Liver (tissue), 8 donors: ENCODE measurements at regions not wholly inside any gene's neighbourhood (a gene's known extent, or its start where the extent isn't known, plus 50 kb on each side); places are given as distances from the start of the nearest gene placed in this dataset.

ENCODE experiments used
- DNase-seq: peaks from one replicate; pipeline ENCODE4 v3.0.0-alpha.2; 2017; ENCODE audit warnings: low spot score
- H3K27ac ChIP-seq, 2 donors: one replicate each; pipeline ENCODE4 v1.7.0; 2013; ENCODE audit warnings: inconsistent platforms in 2 of 2, low read length in 2 of 2, control low read depth in 1 of 2, low read depth in 1 of 2, mild to moderate bottlenecking in 1 of 2
- H3K27me3 ChIP-seq, 4 donors: one replicate each; pipeline versions ENCODE4 v1.6.1 to v1.7.0; 2013; ENCODE audit warnings: low read length in 3 of 4, inconsistent platforms in 1 of 4, mild to moderate bottlenecking in 1 of 4, moderate library complexity in 1 of 4; ENCODE audit not compliant: control insufficient read depth in 4 of 4, insufficient read depth in 4 of 4
- H3K36me3 ChIP-seq, 4 donors: one replicate each; pipeline versions ENCODE4 v1.6.1 to v1.7.0; 2013; ENCODE audit warnings: low read length in 3 of 4, mild to moderate bottlenecking in 3 of 4, low read depth in 1 of 4, moderate library complexity in 1 of 4; ENCODE audit not compliant: control insufficient read depth in 4 of 4, insufficient read depth in 3 of 4
- H3K4me1 ChIP-seq, 4 donors: one replicate each; pipeline versions ENCODE4 v1.6.1 to v1.7.0; 2013; ENCODE audit warnings: low read length in 3 of 4, mild to moderate bottlenecking in 3 of 4, moderate library complexity in 1 of 4; ENCODE audit not compliant: control insufficient read depth in 4 of 4, insufficient read depth in 4 of 4
- H3K4me3 ChIP-seq, 3 donors: one replicate each; pipeline versions ENCODE4 v1.6.1 to v1.7.0; 2013; ENCODE audit warnings: low read length in 3 of 3, control low read depth in 1 of 3, low read depth in 1 of 3, mild to moderate bottlenecking in 1 of 3
- H3K9ac ChIP-seq, 2 donors: one replicate each; pipeline ENCODE4 v1.7.0; 2013; ENCODE audit warnings: low read length in 2 of 2, mild to moderate bottlenecking in 2 of 2, moderate library complexity in 2 of 2, control low read depth in 1 of 2, low read depth in 1 of 2
- H3K9me3 ChIP-seq, 4 donors: one replicate each; pipeline versions ENCODE4 v1.6.1 to v1.7.0; 2013; ENCODE audit warnings: low read length in 3 of 4; ENCODE audit not compliant: control insufficient read depth in 4 of 4
- EGR1 ChIP-seq, 2 donors: IDR thresholded peaks; 2 replicates each; pipeline ENCODE4 v1.6.1; 2016 to 2018; ENCODE audit warnings: antibody characterized with exemption in 2 of 2, low read depth in 2 of 2
- FOXA1 ChIP-seq: IDR thresholded peaks from 2 replicates; pipeline ENCODE4 v1.6.1; 2016; ENCODE audit warnings: antibody characterized with exemption
- FOXA2 ChIP-seq: IDR thresholded peaks from 2 replicates; pipeline ENCODE4 v1.6.1; 2016; ENCODE audit warnings: antibody characterized with exemption
- GABPA ChIP-seq, 2 donors: IDR thresholded peaks in 1 of 2; conservative IDR thresholded peaks in 1 of 2; 2 replicates each; pipeline ENCODE4 v1.6.1; 2016; ENCODE audit warnings: antibody characterized with exemption in 2 of 2, mild to moderate bottlenecking in 1 of 2, moderate library complexity in 1 of 2
- HNF4A ChIP-seq, 2 donors: conservative IDR thresholded peaks; 2 replicates each; pipeline ENCODE4 v1.6.1; 2016; ENCODE audit warnings: antibody characterized with exemption in 2 of 2, mild to moderate bottlenecking in 2 of 2
- HNF4G ChIP-seq: IDR thresholded peaks from 2 replicates; pipeline ENCODE4 v1.6.1; 2016; ENCODE audit warnings: antibody characterized with exemption
- JUND ChIP-seq, 2 donors: IDR thresholded peaks; 2 replicates each; pipeline ENCODE4 v1.6.1; 2016; ENCODE audit warnings: antibody characterized with exemption in 2 of 2
- NR2F2 ChIP-seq: IDR thresholded peaks from 2 replicates; pipeline ENCODE4 v1.6.1; 2016; ENCODE audit warnings: antibody characterized with exemption
- RAD21 ChIP-seq, 2 donors: IDR thresholded peaks; 2 replicates each; pipeline ENCODE4 v1.6.1; 2016; ENCODE audit warnings: antibody characterized with exemption in 2 of 2, mild to moderate bottlenecking in 2 of 2
- RXRA ChIP-seq, 2 donors: IDR thresholded peaks; 2 replicates each; pipeline ENCODE4 v1.6.1; 2017 to 2018; ENCODE audit warnings: antibody characterized with exemption in 2 of 2, mild to moderate bottlenecking in 1 of 2
- SP1 ChIP-seq: IDR thresholded peaks from 2 replicates; pipeline ENCODE4 v1.6.1; 2018; ENCODE audit warnings: antibody characterized with exemption, mild to moderate bottlenecking
- TAF1 ChIP-seq: conservative IDR thresholded peaks from 2 replicates; pipeline ENCODE4 v1.6.1; 2016; ENCODE audit warnings: antibody characterized with exemption, mild to moderate bottlenecking
- YY1 ChIP-seq: IDR thresholded peaks from 2 replicates; pipeline ENCODE4 v1.6.1; 2016; ENCODE audit warnings: antibody characterized with exemption, mild to moderate bottlenecking
- WGBS: extraction: QIAGEN DNeasy Blood & Tissue Kit; methylation state at CpG from one replicate; pipeline ENCODE4 v1.1.7; 2013; 5-methylcytosine and 5-hydroxymethylcytosine counted together
- TF ChIP-seq, protein P1 (sequence below): IDR thresholded peaks from 2 replicates; pipeline ENCODE4 v1.6.1; 2016; ENCODE audit warnings: antibody characterized with exemption, mild to moderate bottlenecking
- TF ChIP-seq, protein P2 (sequence below): IDR thresholded peaks from 2 replicates; pipeline ENCODE4 v1.6.1; 2016; ENCODE audit warnings: antibody characterized with exemption
- TF ChIP-seq, protein P3 (sequence below): fragments of 150-350 bp; IDR thresholded peaks from 2 replicates; pipeline ENCODE4 v1.5.1; 2017; ENCODE audit warnings: improper control_type of control experiment, low read depth, low read length; ENCODE audit not compliant: missing input control
- TF ChIP-seq, protein P4 (sequence below): IDR thresholded peaks from 2 replicates; pipeline ENCODE4 v1.6.1; 2016; ENCODE audit warnings: antibody characterized with exemption
- TF ChIP-seq, protein P5 (sequence below): IDR thresholded peaks from 2 replicates; pipeline ENCODE4 v1.6.1; 2016; ENCODE audit warnings: antibody characterized with exemption
- donor health status: healthy.
- donor health status: healthy.
- donor health status: healthy.
- donor health status: healthy.
- donor health status: healthy.

DNA sequence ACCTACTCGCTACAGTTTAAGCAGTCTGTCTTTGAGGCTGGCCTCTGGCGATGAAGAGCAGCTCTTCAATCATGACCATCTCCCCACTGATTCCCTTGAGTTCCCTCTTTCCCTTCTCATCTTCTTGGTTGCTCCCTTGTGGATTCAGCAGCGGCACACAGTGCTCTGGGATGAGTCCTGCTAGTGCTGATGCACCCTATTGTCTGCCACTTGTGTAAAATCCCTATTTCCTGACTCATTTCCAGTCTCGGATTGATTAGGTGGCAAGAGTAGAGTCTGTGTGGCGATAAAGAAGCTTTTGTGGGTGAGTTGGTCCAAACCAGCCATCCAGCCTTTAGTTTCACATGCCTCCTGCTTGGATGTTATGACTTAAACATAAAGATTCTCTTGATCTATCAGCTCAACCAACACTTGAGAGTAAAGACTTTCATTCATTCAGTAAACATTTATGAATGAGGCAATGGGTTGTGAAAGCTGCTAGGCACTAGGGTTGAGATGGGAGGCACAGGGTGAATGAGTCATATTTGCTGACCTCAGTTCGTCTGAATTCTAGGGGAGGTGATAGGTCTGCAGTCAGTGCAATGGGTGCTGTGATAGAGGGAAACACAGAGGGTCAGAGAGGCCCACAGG lies 219.4 kb upstream of the RAG2 start:
- Histone ChIP-seq H3K4me1 (no peaks in the 10 kb centered on the region), H3K4me3 (no peak overlapping the region), H3K27me3 (no peaks in the 10 kb centered on the region), H3K36me3 (no peaks in the 10 kb centered on the region), H3K27ac (no peak overlapping the region), H3K9me3 (no peaks in the 10 kb centered on the region), H3K9ac (no peak overlapping the region)
- TF ChIP-seq RAD21 (IDR thresholded peaks at IDR 0.05) (no peak), JUND (IDR thresholded peaks at IDR 0.05) (no peak), EGR1 (IDR thresholded peaks at IDR 0.05; ENCODE audit: low read depth in 2 of 2) (no peak), SP1 (no peak), FOXA1 (no peak), FOXA2 (no peak), NR2F2 (no peak), TAF1 (no peak), HNF4A (conservative IDR thresholded peaks at IDR 0.05) (no peak), GABPA (IDR thresholded peaks at IDR 0.05 in 1 of 2, conservative IDR thresholded peaks at IDR 0.05 in 1 of 2) (no peak), YY1 (no peak), RXRA (IDR thresholded peaks at IDR 0.05) (no peak), HNF4G (no peak)
- TF ChIP-seq, protein P1, sequence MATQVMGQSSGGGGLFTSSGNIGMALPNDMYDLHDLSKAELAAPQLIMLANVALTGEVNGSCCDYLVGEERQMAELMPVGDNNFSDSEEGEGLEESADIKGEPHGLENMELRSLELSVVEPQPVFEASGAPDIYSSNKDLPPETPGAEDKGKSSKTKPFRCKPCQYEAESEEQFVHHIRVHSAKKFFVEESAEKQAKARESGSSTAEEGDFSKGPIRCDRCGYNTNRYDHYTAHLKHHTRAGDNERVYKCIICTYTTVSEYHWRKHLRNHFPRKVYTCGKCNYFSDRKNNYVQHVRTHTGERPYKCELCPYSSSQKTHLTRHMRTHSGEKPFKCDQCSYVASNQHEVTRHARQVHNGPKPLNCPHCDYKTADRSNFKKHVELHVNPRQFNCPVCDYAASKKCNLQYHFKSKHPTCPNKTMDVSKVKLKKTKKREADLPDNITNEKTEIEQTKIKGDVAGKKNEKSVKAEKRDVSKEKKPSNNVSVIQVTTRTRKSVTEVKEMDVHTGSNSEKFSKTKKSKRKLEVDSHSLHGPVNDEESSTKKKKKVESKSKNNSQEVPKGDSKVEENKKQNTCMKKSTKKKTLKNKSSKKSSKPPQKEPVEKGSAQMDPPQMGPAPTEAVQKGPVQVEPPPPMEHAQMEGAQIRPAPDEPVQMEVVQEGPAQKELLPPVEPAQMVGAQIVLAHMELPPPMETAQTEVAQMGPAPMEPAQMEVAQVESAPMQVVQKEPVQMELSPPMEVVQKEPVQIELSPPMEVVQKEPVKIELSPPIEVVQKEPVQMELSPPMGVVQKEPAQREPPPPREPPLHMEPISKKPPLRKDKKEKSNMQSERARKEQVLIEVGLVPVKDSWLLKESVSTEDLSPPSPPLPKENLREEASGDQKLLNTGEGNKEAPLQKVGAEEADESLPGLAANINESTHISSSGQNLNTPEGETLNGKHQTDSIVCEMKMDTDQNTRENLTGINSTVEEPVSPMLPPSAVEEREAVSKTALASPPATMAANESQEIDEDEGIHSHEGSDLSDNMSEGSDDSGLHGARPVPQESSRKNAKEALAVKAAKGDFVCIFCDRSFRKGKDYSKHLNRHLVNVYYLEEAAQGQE = no peak
- TF ChIP-seq, protein P2, sequence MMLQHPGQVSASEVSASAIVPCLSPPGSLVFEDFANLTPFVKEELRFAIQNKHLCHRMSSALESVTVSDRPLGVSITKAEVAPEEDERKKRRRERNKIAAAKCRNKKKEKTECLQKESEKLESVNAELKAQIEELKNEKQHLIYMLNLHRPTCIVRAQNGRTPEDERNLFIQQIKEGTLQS = no peak
- TF ChIP-seq, protein P3, sequence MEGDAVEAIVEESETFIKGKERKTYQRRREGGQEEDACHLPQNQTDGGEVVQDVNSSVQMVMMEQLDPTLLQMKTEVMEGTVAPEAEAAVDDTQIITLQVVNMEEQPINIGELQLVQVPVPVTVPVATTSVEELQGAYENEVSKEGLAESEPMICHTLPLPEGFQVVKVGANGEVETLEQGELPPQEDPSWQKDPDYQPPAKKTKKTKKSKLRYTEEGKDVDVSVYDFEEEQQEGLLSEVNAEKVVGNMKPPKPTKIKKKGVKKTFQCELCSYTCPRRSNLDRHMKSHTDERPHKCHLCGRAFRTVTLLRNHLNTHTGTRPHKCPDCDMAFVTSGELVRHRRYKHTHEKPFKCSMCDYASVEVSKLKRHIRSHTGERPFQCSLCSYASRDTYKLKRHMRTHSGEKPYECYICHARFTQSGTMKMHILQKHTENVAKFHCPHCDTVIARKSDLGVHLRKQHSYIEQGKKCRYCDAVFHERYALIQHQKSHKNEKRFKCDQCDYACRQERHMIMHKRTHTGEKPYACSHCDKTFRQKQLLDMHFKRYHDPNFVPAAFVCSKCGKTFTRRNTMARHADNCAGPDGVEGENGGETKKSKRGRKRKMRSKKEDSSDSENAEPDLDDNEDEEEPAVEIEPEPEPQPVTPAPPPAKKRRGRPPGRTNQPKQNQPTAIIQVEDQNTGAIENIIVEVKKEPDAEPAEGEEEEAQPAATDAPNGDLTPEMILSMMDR = no peak
- TF ChIP-seq, protein P4, sequence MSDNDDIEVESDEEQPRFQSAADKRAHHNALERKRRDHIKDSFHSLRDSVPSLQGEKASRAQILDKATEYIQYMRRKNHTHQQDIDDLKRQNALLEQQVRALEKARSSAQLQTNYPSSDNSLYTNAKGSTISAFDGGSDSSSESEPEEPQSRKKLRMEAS = no peak
- TF ChIP-seq, protein P5, sequence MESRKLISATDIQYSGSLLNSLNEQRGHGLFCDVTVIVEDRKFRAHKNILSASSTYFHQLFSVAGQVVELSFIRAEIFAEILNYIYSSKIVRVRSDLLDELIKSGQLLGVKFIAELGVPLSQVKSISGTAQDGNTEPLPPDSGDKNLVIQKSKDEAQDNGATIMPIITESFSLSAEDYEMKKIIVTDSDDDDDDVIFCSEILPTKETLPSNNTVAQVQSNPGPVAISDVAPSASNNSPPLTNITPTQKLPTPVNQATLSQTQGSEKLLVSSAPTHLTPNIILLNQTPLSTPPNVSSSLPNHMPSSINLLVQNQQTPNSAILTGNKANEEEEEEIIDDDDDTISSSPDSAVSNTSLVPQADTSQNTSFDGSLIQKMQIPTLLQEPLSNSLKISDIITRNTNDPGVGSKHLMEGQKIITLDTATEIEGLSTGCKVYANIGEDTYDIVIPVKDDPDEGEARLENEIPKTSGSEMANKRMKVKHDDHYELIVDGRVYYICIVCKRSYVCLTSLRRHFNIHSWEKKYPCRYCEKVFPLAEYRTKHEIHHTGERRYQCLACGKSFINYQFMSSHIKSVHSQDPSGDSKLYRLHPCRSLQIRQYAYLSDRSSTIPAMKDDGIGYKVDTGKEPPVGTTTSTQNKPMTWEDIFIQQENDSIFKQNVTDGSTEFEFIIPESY = no peak
- WGBS = 67% methylated on average over 6 of the region's 6 CpGs
- DNase-seq = no peak
